ENCODE measurements at regions not wholly inside any gene's neighbourhood (a gene's known extent, or its start where the extent isn't known, plus 50 kb on each side); places are given as distances from the start of the nearest gene placed in this dataset.

DNA sequence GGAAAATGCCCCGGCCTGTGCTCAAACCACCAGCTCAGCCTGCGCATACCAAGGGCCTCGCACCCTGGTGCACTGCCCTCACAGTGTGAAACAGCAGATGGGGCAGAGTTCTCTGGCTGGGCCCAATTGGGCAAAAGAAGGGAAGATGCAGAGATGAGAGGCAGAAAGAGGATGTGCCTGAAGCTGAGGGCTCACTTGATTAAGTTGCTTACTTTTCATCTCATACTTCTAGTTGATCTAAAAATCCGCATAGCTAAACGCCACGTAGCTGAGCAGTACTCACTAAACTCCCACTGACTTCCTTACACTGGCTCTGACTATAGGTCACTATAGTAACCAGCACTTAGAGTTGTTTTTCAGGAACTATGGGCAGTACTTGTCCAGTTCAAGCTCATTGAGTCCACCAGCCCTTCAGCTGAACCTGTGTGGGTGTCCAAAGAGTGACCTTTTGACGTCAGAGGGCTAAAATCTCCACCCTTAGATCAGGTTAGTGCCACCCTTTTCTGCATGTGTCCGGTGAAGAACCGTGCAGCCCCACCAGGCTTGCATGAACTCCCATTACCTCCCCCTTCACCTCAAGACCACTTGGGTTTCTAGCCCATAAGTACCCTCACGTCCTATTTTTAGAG is 215.2 kb downstream of the AUH start:
- TF ChIP-seq, protein P1, sequence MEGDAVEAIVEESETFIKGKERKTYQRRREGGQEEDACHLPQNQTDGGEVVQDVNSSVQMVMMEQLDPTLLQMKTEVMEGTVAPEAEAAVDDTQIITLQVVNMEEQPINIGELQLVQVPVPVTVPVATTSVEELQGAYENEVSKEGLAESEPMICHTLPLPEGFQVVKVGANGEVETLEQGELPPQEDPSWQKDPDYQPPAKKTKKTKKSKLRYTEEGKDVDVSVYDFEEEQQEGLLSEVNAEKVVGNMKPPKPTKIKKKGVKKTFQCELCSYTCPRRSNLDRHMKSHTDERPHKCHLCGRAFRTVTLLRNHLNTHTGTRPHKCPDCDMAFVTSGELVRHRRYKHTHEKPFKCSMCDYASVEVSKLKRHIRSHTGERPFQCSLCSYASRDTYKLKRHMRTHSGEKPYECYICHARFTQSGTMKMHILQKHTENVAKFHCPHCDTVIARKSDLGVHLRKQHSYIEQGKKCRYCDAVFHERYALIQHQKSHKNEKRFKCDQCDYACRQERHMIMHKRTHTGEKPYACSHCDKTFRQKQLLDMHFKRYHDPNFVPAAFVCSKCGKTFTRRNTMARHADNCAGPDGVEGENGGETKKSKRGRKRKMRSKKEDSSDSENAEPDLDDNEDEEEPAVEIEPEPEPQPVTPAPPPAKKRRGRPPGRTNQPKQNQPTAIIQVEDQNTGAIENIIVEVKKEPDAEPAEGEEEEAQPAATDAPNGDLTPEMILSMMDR (IDR thresholded peaks at IDR 0.05; ENCODE audit: borderline replicate concordance, control extremely low read depth, extremely low read depth, insufficient read depth, missing control alignments) = no peak
- DNase-seq (ENCODE audit: low spot score) = no peak
- in situ Hi-C loops (cut with MboI; ENCODE audit: low sequenced_read_pairs, unreplicated experiment) = no loop called here

DNA sequence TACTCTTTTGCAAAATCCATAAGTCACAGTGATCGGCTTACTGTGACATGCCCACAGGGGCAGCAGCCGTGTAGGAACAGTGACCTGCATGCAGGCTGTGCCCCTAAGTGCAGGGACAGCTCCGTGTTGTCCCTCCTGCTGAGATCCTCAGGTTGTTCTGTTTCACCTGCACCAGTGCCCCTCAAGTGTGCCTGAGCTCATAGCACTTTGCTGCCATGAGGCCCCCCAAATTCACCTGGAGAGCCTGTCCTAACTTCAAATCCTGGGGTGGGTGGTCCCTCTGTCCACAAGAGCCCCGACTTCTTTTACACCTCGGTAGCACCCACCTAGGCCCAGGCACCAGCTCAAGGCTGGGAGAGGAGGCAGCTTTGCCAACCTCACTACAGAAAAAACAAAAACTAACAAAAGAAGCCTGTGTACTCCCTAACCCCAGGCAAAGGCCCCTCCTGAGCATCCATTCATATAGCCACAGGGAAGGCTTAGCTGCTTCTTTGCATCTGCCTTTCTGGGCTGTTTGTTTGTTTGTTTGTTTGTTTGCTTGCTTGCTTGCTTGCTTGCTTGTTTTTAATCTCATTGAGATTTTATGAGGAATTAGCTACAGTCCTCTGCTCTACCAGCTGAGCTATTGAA is 214.5 kb downstream of the AUH start:
- TF ChIP-seq, protein P1 (IDR thresholded peaks at IDR 0.05; ENCODE audit: borderline replicate concordance, control extremely low read depth, extremely low read depth, insufficient read depth, missing control alignments) = no peak
- no peak for DNase-seq (ENCODE audit: low spot score)
- in situ Hi-C loops (cut with MboI; ENCODE audit: low sequenced_read_pairs, unreplicated experiment) = no loop called here

- TF ChIP-seq, protein P1 (IDR thresholded peaks at IDR 0.05; ENCODE audit: borderline replicate concordance, control extremely low read depth, extremely low read depth, insufficient read depth, missing control alignments) = no peak
- in situ Hi-C loops (cut with MboI; ENCODE audit: low sequenced_read_pairs, unreplicated experiment) = no loop called here
- DNase-seq (ENCODE audit: low spot score) = no peak
These were observed 213.4 kb downstream of the AUH start for GRCh38 chr9:91148306-91148705.

DNA sequence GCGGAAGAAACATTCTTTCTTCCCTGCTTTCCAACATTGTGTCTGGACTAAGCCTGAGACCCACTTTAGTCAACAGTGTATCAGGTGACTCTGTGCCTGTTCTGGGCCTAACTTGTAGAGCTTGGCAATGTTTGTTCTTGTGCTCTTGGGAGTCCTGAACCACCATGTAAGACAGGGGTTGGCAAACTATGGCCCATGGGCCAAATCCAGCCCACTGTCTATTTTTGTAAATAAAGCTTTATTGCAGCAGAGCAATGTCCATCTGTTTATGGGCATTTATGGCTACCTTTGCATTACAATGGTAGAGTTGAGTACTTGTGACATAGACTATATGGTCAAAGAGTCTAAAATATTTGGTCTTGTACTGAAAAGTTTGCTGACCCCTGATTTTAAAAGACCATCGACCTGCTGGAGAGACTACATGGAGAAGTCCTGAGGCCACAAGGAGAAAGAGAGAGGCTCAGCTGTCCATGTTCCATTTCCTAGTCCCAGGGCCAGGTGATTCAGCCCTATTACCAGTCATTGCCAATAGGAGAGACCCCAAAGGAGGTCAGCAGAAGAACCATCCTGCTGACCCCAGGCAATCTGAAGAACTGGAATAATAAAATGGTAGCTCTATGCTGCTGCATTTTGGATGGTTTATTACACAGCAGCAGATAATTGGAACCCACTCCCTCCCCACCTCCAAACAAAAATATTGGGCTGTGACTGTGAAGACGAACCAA is 211.3 kb downstream of the AUH start:
- no peak for DNase-seq (ENCODE audit: low spot score)
- TF ChIP-seq, protein P1 (IDR thresholded peaks at IDR 0.05; ENCODE audit: borderline replicate concordance, control extremely low read depth, extremely low read depth, insufficient read depth, missing control alignments) = no peak
- in situ Hi-C loops (cut with MboI; ENCODE audit: low sequenced_read_pairs, unreplicated experiment) = no loop called here

DNA sequence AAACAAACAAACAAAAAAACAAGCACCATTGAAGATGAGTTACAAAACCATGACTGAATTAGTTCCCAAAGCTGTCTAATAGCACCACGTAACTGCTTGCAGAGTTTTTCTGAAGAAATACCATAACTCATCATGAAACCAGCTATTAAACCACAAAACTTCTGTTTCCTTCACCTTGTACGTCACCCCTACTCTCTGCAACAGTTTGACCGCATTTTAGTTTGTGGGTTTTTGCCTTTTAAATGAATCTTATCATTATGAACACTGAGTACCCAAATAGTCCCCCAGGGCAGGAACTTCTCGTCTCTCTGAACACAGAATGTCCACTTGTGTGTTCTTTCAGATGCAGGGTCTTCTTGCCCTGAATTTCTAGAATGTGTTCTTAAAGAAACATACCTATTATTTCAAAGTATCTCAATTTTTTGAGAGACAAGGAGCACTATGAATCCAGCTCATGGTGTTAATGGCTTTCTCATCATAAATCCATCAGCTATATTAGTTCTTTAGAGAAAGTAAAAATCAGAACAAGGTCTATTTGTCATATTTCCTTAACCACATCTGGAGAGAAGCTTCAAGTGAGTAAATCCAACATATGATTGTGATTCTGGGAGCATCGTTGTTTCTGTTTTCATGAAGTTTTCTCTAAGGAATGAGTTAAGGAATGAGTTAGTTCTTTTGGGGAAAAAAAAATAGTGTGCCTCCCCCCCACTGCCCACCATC is 210.6 kb downstream of the AUH start:
- in situ Hi-C loops (cut with MboI; ENCODE audit: low sequenced_read_pairs, unreplicated experiment) = no loop called here
- DNase-seq (ENCODE audit: low spot score) = peak; percentile 82
- TF ChIP-seq, protein P1 (IDR thresholded peaks at IDR 0.05; ENCODE audit: borderline replicate concordance, control extremely low read depth, extremely low read depth, insufficient read depth, missing control alignments) = no peak

GRCh38 chr9:91151718-91152095 is 210.0 kb downstream of the AUH start:
- no peak for DNase-seq (ENCODE audit: low spot score)
- in situ Hi-C loops (cut with MboI; ENCODE audit: low sequenced_read_pairs, unreplicated experiment) = no loop called here
- TF ChIP-seq, protein P1 (IDR thresholded peaks at IDR 0.05; ENCODE audit: borderline replicate concordance, control extremely low read depth, extremely low read depth, insufficient read depth, missing control alignments) = no peak
